ENCODE measurements at regions not wholly inside any gene's neighbourhood (a gene's known extent, or its start where the extent isn't known, plus 50 kb on each side); places are given as distances from the start of the nearest gene placed in this dataset.

DNA sequence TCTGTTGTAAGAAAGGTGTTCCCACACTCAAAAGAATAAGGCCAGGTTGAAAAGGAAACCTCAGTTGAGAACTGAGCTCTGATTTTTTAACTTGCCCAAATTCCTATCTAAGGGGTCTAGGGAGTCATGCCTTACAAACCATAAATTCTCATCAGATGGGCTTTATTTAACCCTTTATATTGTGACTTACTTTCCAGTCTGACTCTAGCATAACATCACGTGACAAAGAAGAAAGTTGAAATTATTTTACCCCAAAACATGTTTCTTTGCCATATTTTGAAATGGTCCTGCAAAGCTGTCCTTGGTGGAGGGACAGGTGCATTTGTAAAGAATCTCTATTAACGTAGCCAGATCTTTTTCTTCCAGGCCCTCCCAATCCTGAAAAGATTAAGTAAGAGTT is 411.7 kb downstream of the GALC start:
- Histone ChIP-seq H3K9me3 (replicated peaks; ENCODE audit: control insufficient read depth, insufficient read depth, low read length) (peaks cover 6% of the 10 kb centered on the region), H3K4me1 (ENCODE audit: control insufficient read depth, extremely low read depth, insufficient read depth, low read length) (no peaks in the 10 kb centered on the region), H3K27me3 (ENCODE audit: control insufficient read depth in 2 of 2, insufficient read depth in 2 of 2, low read length in 2 of 2) (no peaks in the 10 kb centered on the region), H3K36me3 (ENCODE audit: control insufficient read depth in 2 of 2, extremely low read depth in 1 of 2, insufficient read depth in 2 of 2, low read length in 2 of 2) (no peaks in the 10 kb centered on the region), H3K27ac (ENCODE audit: insufficient read depth, low read depth, low read length) (no peak overlapping the region), H3K9ac (replicated peaks; ENCODE audit: extremely low read depth, insufficient read depth, low read length) (no peak overlapping the region), H3K9me1 (replicated peaks; ENCODE audit: control insufficient read depth, extremely low read depth, insufficient read depth, low read length) (no peaks in the 10 kb centered on the region), H3K79me2 (ENCODE audit: control insufficient read depth, insufficient read depth, low read length) (no peaks in the 10 kb centered on the region), H4K20me1 (replicated peaks; ENCODE audit: control insufficient read depth, extremely low read depth, insufficient read depth, low read length) (no peaks in the 10 kb centered on the region), H3K4me3 (replicated peaks in 1 of 3; ENCODE audit: insufficient read depth in 1 of 3, low read depth in 1 of 3, low read length in 3 of 3) (no peak overlapping the region), H3K4me2 (ENCODE audit: insufficient read depth, low read length) (no peak overlapping the region), H2AFZ (ENCODE audit: low read depth, low read length) (no peak overlapping the region)
- DNase-seq (ENCODE audit: low read depth, low spot score) (no peak), FAIRE-seq (no peak)
- CTCF ChIA-PET, result no interaction called here
- dilution Hi-C loops (cut with MboI; ENCODE audit: extremely low pct_ligation_motif_present, low sequenced_read_pairs), result no loop called here
- intact Hi-C loops (cut with micrococcal nuclease), result no loop called here
- TF ChIP-seq, protein P1, sequence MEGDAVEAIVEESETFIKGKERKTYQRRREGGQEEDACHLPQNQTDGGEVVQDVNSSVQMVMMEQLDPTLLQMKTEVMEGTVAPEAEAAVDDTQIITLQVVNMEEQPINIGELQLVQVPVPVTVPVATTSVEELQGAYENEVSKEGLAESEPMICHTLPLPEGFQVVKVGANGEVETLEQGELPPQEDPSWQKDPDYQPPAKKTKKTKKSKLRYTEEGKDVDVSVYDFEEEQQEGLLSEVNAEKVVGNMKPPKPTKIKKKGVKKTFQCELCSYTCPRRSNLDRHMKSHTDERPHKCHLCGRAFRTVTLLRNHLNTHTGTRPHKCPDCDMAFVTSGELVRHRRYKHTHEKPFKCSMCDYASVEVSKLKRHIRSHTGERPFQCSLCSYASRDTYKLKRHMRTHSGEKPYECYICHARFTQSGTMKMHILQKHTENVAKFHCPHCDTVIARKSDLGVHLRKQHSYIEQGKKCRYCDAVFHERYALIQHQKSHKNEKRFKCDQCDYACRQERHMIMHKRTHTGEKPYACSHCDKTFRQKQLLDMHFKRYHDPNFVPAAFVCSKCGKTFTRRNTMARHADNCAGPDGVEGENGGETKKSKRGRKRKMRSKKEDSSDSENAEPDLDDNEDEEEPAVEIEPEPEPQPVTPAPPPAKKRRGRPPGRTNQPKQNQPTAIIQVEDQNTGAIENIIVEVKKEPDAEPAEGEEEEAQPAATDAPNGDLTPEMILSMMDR (IDR thresholded peaks at IDR 0.05; ENCODE audit: extremely low read depth in 1 of 2, insufficient read depth in 1 of 2, low read depth in 1 of 2, low read length in 2 of 2), result no peak
- no peak for TF ChIP-seq JUN (IDR thresholded peaks at IDR 0.05; ENCODE audit: borderline replicate concordance, insufficient read depth, insufficient read length, low read depth)
- no peak for TF ChIP-seq EZH2 (IDR thresholded peaks at IDR 0.05; ENCODE audit: borderline replicate concordance, low read depth, low read length, severe bottlenecking)
- no peak for TF ChIP-seq FOS (IDR thresholded peaks at IDR 0.05; ENCODE audit: borderline replicate concordance, insufficient read depth, low read length)
- TF ChIP-seq GATA2 (IDR thresholded peaks at IDR 0.05; ENCODE audit: insufficient read depth, insufficient read length, low read depth, low read length), result no peak
- TF ChIP-seq, protein P2, sequence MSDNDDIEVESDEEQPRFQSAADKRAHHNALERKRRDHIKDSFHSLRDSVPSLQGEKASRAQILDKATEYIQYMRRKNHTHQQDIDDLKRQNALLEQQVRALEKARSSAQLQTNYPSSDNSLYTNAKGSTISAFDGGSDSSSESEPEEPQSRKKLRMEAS (IDR thresholded peaks at IDR 0.05; ENCODE audit: insufficient read depth, insufficient read length), result no peak
- TF ChIP-seq MYC (IDR thresholded peaks at IDR 0.05; ENCODE audit: low read depth, low read length), result no peak
- no peak for TF ChIP-seq POLR2AphosphoS5 (IDR thresholded peaks at IDR 0.05; ENCODE audit: insufficient read depth, low read depth, low read length)
- TF ChIP-seq POLR2A (IDR thresholded peaks at IDR 0.05; ENCODE audit: low read depth, low read length), result no peak
- POLR2A ChIA-PET, result no interaction called here
- no TSS peak for BruUV-seq (replicated peaks)
